ENCODE measurements at regions not wholly inside any gene's neighbourhood (a gene's known extent, or its start where the extent isn't known, plus 50 kb on each side); places are given as distances from the start of the nearest gene placed in this dataset.
A peak's percentile ranks its signal among the peaks of the same experiment; 100 is the strongest.

GRCh38 chr3:177642804-177643125 lies 445.5 kb upstream of the TBL1XR1 start:
- H3K4me3 ChIP-seq (ENCODE audit: control insufficient read depth in 1 of 2, extremely low read depth in 1 of 2, low read length in 1 of 2): no peak overlapping the region
- H3K4me1 ChIP-seq (ENCODE audit: control insufficient read depth in 1 of 2, extremely low read depth in 1 of 2, insufficient read depth in 2 of 2, low read length in 2 of 2): peaks cover 18 to 48% of the 10 kb centered on the region in 2 experiments
- Mint-ChIP-seq H3K4me1 (peaks cover 73 to 78% (median 75%) of the 10 kb centered on the region in 3 donors), H3K27ac (peak overlapping the region; percentile 88 to 92), H3K9me3 (peaks cover 0 to 3% (median 0%) of the 10 kb centered on the region in 3 donors), H3K4me3 (peak overlapping the region; percentile 28 to 59 (median 30)), H3K36me3 (peaks cover 4% of the 10 kb centered on the region), H3K27me3 (no peaks in the 10 kb centered on the region)
- H3K27ac ChIP-seq (ENCODE audit: low read length): peak overlapping the region; percentile 74
- ATAC-seq (replicated peaks in 1 of 4) (peak; percentile 69 to 87 (median 80)), DNase-seq (peak in 22 of 35 experiments; percentile 6 to 47 (median 16))
- no CpG with 5 or more reads among the region's 3 CpGs for WGBS (ENCODE audit: insufficient coverage)
- no peaks in the 10 kb centered on the region for H3K36me3 ChIP-seq (ENCODE audit: control insufficient read depth in 2 of 2, extremely low read depth in 1 of 2, insufficient read depth in 1 of 2, low read length in 1 of 2)
- no peaks in the 10 kb centered on the region for H3K9me3 ChIP-seq
- POLR2A ChIA-PET: interaction anchor here in 1 of 2 donors (0.6 kb wide), 1 partner anchor 73 kb away, joined by 3 read pairs; no protein-coding TSS in a partner anchor
- CTCF ChIA-PET: interaction anchor here in 1 of 2 donors (0.7 kb wide), 1 partner anchor 93 kb away, joined by 3 read pairs; no protein-coding TSS in a partner anchor
- H3K27me3 ChIP-seq (replicated peaks in 1 of 2; ENCODE audit: control insufficient read depth in 2 of 2, extremely low read depth in 1 of 2, insufficient read depth in 2 of 2, low read length in 1 of 2): no peaks in the 10 kb centered on the region

- DNase-seq: peak in 25 of 35 experiments; percentile 9 to 48 (median 22)
- Histone ChIP-seq H3K27me3 (replicated peaks in 1 of 2; ENCODE audit: control insufficient read depth in 2 of 2, extremely low read depth in 1 of 2, insufficient read depth in 2 of 2, low read length in 1 of 2) (no peaks in the 10 kb centered on the region), H3K36me3 (ENCODE audit: control insufficient read depth in 2 of 2, extremely low read depth in 1 of 2, insufficient read depth in 1 of 2, low read length in 1 of 2) (no peaks in the 10 kb centered on the region), H3K4me1 (ENCODE audit: control insufficient read depth in 1 of 2, extremely low read depth in 1 of 2, insufficient read depth in 2 of 2, low read length in 2 of 2) (peaks cover 25 to 42% of the 10 kb centered on the region in 2 experiments), H3K9me3 (no peaks in the 10 kb centered on the region), H3K27ac (ENCODE audit: low read length) (peak overlapping the region; percentile 30), H3K4me3 (ENCODE audit: control insufficient read depth in 1 of 2, extremely low read depth in 1 of 2, low read length in 1 of 2) (no peak overlapping the region)
- H3K4me1 Mint-ChIP-seq: peaks cover 61 to 68% (median 68%) of the 10 kb centered on the region in 3 donors
- H3K4me3 Mint-ChIP-seq: peak overlapping the region in 2 of 3 donors; percentile 7 to 77
- ChIA-PET CTCF (no interaction called here), POLR2A (no interaction called here)
- peak overlapping the region; percentile 71 to 82 for H3K27ac Mint-ChIP-seq
- no peaks in the 10 kb centered on the region for H3K9me3 Mint-ChIP-seq
- no peaks in the 10 kb centered on the region for H3K36me3 Mint-ChIP-seq
- 47% methylated on average over 2 of the region's 3 CpGs for WGBS (ENCODE audit: insufficient coverage)
- H3K27me3 Mint-ChIP-seq: no peaks in the 10 kb centered on the region
- peak; percentile 63 to 75 (median 68) for ATAC-seq (replicated peaks in 1 of 4)
Observed at GRCh38 chr3:177646749-177647148, 449.5 kb upstream of the TBL1XR1 start.

GRCh38 chr3:177647341-177647740 lies 450.1 kb upstream of the TBL1XR1 start:
- no CpG with 5 or more reads among the region's 3 CpGs for WGBS (ENCODE audit: insufficient coverage)
- Histone ChIP-seq H3K27ac (ENCODE audit: low read length) (peak overlapping the region; percentile 30), H3K36me3 (ENCODE audit: control insufficient read depth in 2 of 2, extremely low read depth in 1 of 2, insufficient read depth in 1 of 2, low read length in 1 of 2) (no peaks in the 10 kb centered on the region), H3K27me3 (replicated peaks in 1 of 2; ENCODE audit: control insufficient read depth in 2 of 2, extremely low read depth in 1 of 2, insufficient read depth in 2 of 2, low read length in 1 of 2) (no peaks in the 10 kb centered on the region), H3K4me1 (ENCODE audit: control insufficient read depth in 1 of 2, extremely low read depth in 1 of 2, insufficient read depth in 2 of 2, low read length in 2 of 2) (peaks cover 21 to 39% of the 10 kb centered on the region in 2 experiments), H3K4me3 (ENCODE audit: control insufficient read depth in 1 of 2, extremely low read depth in 1 of 2, low read length in 1 of 2) (no peak overlapping the region), H3K9me3 (no peaks in the 10 kb centered on the region)
- Mint-ChIP-seq H3K4me3 (peak overlapping the region; percentile 38 to 77 (median 54)), H3K27me3 (no peaks in the 10 kb centered on the region), H3K27ac (peak overlapping the region; percentile 82 to 88), H3K9me3 (no peaks in the 10 kb centered on the region), H3K36me3 (no peaks in the 10 kb centered on the region), H3K4me1 (peaks cover 55 to 66% (median 63%) of the 10 kb centered on the region in 3 donors)
- ChIA-PET CTCF (no interaction called here), POLR2A (no interaction called here)
- DNase-seq (no peak), ATAC-seq (replicated peaks in 1 of 4) (no peak)

GRCh38 chr3:177647876-177648275 lies 450.6 kb upstream of the TBL1XR1 start:
- Histone ChIP-seq H3K9me3 (no peaks in the 10 kb centered on the region), H3K4me3 (ENCODE audit: control insufficient read depth in 1 of 2, extremely low read depth in 1 of 2, low read length in 1 of 2) (no peak overlapping the region), H3K27me3 (replicated peaks in 1 of 2; ENCODE audit: control insufficient read depth in 2 of 2, extremely low read depth in 1 of 2, insufficient read depth in 2 of 2, low read length in 1 of 2) (no peaks in the 10 kb centered on the region), H3K27ac (ENCODE audit: low read length) (peak overlapping the region; percentile 30), H3K4me1 (ENCODE audit: control insufficient read depth in 1 of 2, extremely low read depth in 1 of 2, insufficient read depth in 2 of 2, low read length in 2 of 2) (peaks cover 17 to 33% of the 10 kb centered on the region in 2 experiments), H3K36me3 (ENCODE audit: control insufficient read depth in 2 of 2, extremely low read depth in 1 of 2, insufficient read depth in 1 of 2, low read length in 1 of 2) (no peaks in the 10 kb centered on the region)
- Mint-ChIP-seq H3K4me1 (peaks cover 50 to 61% (median 58%) of the 10 kb centered on the region in 3 donors), H3K27ac (peak overlapping the region; percentile 82 to 88), H3K4me3 (peak overlapping the region; percentile 38 to 77 (median 54)), H3K36me3 (no peaks in the 10 kb centered on the region), H3K9me3 (no peaks in the 10 kb centered on the region), H3K27me3 (no peaks in the 10 kb centered on the region)
- ATAC-seq (replicated peaks in 1 of 4): peak in 3 of 4 experiments; percentile 44 to 75 (median 66)
- peak in 11 of 35 experiments; percentile 3 to 64 (median 12) for DNase-seq
- ChIA-PET CTCF (no interaction called here), POLR2A (no interaction called here)
- 15% methylated on average over 4 of the region's 4 CpGs for WGBS (ENCODE audit: insufficient coverage)

GRCh38 chr3:177652556-177653291 lies 455.4 kb upstream of the TBL1XR1 start:
- H3K4me1 Mint-ChIP-seq: peaks cover 12 to 24% (median 20%) of the 10 kb centered on the region in 3 donors
- no peak overlapping the region for H3K4me3 Mint-ChIP-seq
- Histone ChIP-seq H3K4me3 (ENCODE audit: control insufficient read depth in 1 of 2, extremely low read depth in 1 of 2, low read length in 1 of 2) (no peak overlapping the region), H3K4me1 (ENCODE audit: control insufficient read depth in 1 of 2, extremely low read depth in 1 of 2, insufficient read depth in 2 of 2, low read length in 2 of 2) (peaks cover 7 to 14% of the 10 kb centered on the region in 2 experiments), H3K36me3 (ENCODE audit: control insufficient read depth in 2 of 2, extremely low read depth in 1 of 2, insufficient read depth in 1 of 2, low read length in 1 of 2) (no peaks in the 10 kb centered on the region), H3K27me3 (replicated peaks in 1 of 2; ENCODE audit: control insufficient read depth in 2 of 2, extremely low read depth in 1 of 2, insufficient read depth in 2 of 2, low read length in 1 of 2) (no peaks in the 10 kb centered on the region), H3K27ac (ENCODE audit: low read length) (no peak overlapping the region), H3K9me3 (no peaks in the 10 kb centered on the region)
- H3K27ac Mint-ChIP-seq: no peak overlapping the region
- POLR2A ChIA-PET: interaction anchor here in 1 of 2 donors (0.7 kb wide), 1 partner anchor 484 kb away, joined by 4 read pairs; no protein-coding TSS in a partner anchor
- ATAC-seq (replicated peaks in 1 of 4) (peak in 1 of 4 experiments; percentile 52), DNase-seq (no peak)
- CTCF ChIA-PET: interaction anchor here (0.7 to 1.2 kb wide), 3 partner anchors 46 to 307 kb away, joined by 3 to 5 read pairs (median 5); no protein-coding TSS in a partner anchor
- 61% methylated on average over 2 of the region's 5 CpGs for WGBS (ENCODE audit: insufficient coverage)
- no peaks in the 10 kb centered on the region for H3K9me3 Mint-ChIP-seq
- no peaks in the 10 kb centered on the region for H3K36me3 Mint-ChIP-seq
- H3K27me3 Mint-ChIP-seq: no peaks in the 10 kb centered on the region

GRCh38 chr3:177657243-177657642 lies 460.0 kb upstream of the TBL1XR1 start:
- ATAC-seq (replicated peaks in 1 of 4) (no peak), DNase-seq (no peak)
- 40% methylated on average over 1 of the region's 4 CpGs for WGBS (ENCODE audit: insufficient coverage)
- no peak overlapping the region for H3K4me3 Mint-ChIP-seq
- H3K36me3 Mint-ChIP-seq: no peaks in the 10 kb centered on the region
- no peaks in the 10 kb centered on the region for H3K9me3 Mint-ChIP-seq
- POLR2A ChIA-PET: no interaction called here
- Histone ChIP-seq H3K4me3 (ENCODE audit: control insufficient read depth in 1 of 2, extremely low read depth in 1 of 2, low read length in 1 of 2) (no peak overlapping the region), H3K4me1 (ENCODE audit: control insufficient read depth in 1 of 2, extremely low read depth in 1 of 2, insufficient read depth in 2 of 2, low read length in 2 of 2) (peaks cover 0 to under 1% of the 10 kb centered on the region in 2 experiments), H3K27ac (ENCODE audit: low read length) (no peak overlapping the region), H3K9me3 (no peaks in the 10 kb centered on the region), H3K27me3 (replicated peaks in 1 of 2; ENCODE audit: control insufficient read depth in 2 of 2, extremely low read depth in 1 of 2, insufficient read depth in 2 of 2, low read length in 1 of 2) (no peaks in the 10 kb centered on the region), H3K36me3 (ENCODE audit: control insufficient read depth in 2 of 2, extremely low read depth in 1 of 2, insufficient read depth in 1 of 2, low read length in 1 of 2) (no peaks in the 10 kb centered on the region)
- CTCF ChIA-PET: no interaction called here
- H3K4me1 Mint-ChIP-seq: peaks cover 0 to 8% (median 5%) of the 10 kb centered on the region in 3 donors
- no peaks in the 10 kb centered on the region for H3K27me3 Mint-ChIP-seq
- H3K27ac Mint-ChIP-seq: no peak overlapping the region
